ENCODE measurements at regions not wholly inside any gene's neighbourhood (a gene's known extent, or its start where the extent isn't known, plus 50 kb on each side); places are given as distances from the start of the nearest gene placed in this dataset.

GRCh38 chr1:232282498-232282897 is 347.4 kb downstream of the SIPA1L2 start:
- Histone ChIP-seq H3K79me2 (ENCODE audit: insufficient read depth, low read depth) (no peaks in the 10 kb centered on the region), H3K27ac (no peak overlapping the region), H3K9ac (no peak overlapping the region), H3K27me3 (ENCODE audit: insufficient read depth, low read depth) (no peaks in the 10 kb centered on the region), H3K4me3 (IDR thresholded peaks at IDR 0.05; ENCODE audit: insufficient read depth, low read depth, low read length) (no peak overlapping the region), H4K20me1 (ENCODE audit: insufficient read depth) (no peaks in the 10 kb centered on the region), H3K4me2 (no peak overlapping the region), H3K4me1 (ENCODE audit: low read depth, poor library complexity, severe bottlenecking) (no peaks in the 10 kb centered on the region), H2AFZ (ENCODE audit: low read depth) (no peak overlapping the region), H3K36me3 (ENCODE audit: insufficient read depth) (no peaks in the 10 kb centered on the region)
- no peak for TF ChIP-seq CTCF (conservative IDR thresholded peaks at IDR 0.05; ENCODE audit: low read depth, low read length)

- Histone ChIP-seq H3K27me3 (ENCODE audit: insufficient read depth, low read depth) (no peaks in the 10 kb centered on the region), H3K4me1 (ENCODE audit: low read depth, poor library complexity, severe bottlenecking) (no peaks in the 10 kb centered on the region), H3K4me3 (IDR thresholded peaks at IDR 0.05; ENCODE audit: insufficient read depth, low read depth, low read length) (no peak overlapping the region), H3K4me2 (no peak overlapping the region), H3K27ac (no peak overlapping the region), H3K79me2 (ENCODE audit: insufficient read depth, low read depth) (no peaks in the 10 kb centered on the region), H3K36me3 (ENCODE audit: insufficient read depth) (no peaks in the 10 kb centered on the region), H4K20me1 (ENCODE audit: insufficient read depth) (no peaks in the 10 kb centered on the region), H3K9ac (no peak overlapping the region), H2AFZ (ENCODE audit: low read depth) (no peak overlapping the region)
- TF ChIP-seq CTCF (conservative IDR thresholded peaks at IDR 0.05; ENCODE audit: low read depth, low read length): no peak
Observed at GRCh38 chr1:232280910-232281309, 349.0 kb downstream of the SIPA1L2 start.

- no peaks in the 10 kb centered on the region for H3K27me3 ChIP-seq (ENCODE audit: insufficient read depth, low read depth)
- no peaks in the 10 kb centered on the region for H3K79me2 ChIP-seq (ENCODE audit: insufficient read depth, low read depth)
- no peak overlapping the region for H3K4me3 ChIP-seq (IDR thresholded peaks at IDR 0.05; ENCODE audit: insufficient read depth, low read depth, low read length)
- no peak overlapping the region for H2AFZ ChIP-seq (ENCODE audit: low read depth)
- no peak for TF ChIP-seq CTCF (conservative IDR thresholded peaks at IDR 0.05; ENCODE audit: low read depth, low read length)
- H3K36me3 ChIP-seq (ENCODE audit: insufficient read depth): no peaks in the 10 kb centered on the region
- no peak overlapping the region for H3K9ac ChIP-seq
- no peaks in the 10 kb centered on the region for H3K4me1 ChIP-seq (ENCODE audit: low read depth, poor library complexity, severe bottlenecking)
- no peaks in the 10 kb centered on the region for H4K20me1 ChIP-seq (ENCODE audit: insufficient read depth)
- H3K27ac ChIP-seq: no peak overlapping the region
- H3K4me2 ChIP-seq: no peak overlapping the region
Observed at GRCh38 chr1:232279909-232280400, 350.0 kb downstream of the SIPA1L2 start.

GRCh38 chr1:232278925-232279324 is 351.0 kb downstream of the SIPA1L2 start:
- Histone ChIP-seq H4K20me1 (ENCODE audit: insufficient read depth) (no peaks in the 10 kb centered on the region), H3K4me3 (IDR thresholded peaks at IDR 0.05; ENCODE audit: insufficient read depth, low read depth, low read length) (no peak overlapping the region), H3K79me2 (ENCODE audit: insufficient read depth, low read depth) (no peaks in the 10 kb centered on the region), H2AFZ (ENCODE audit: low read depth) (no peak overlapping the region), H3K27ac (no peak overlapping the region), H3K36me3 (ENCODE audit: insufficient read depth) (no peaks in the 10 kb centered on the region), H3K4me2 (no peak overlapping the region), H3K4me1 (ENCODE audit: low read depth, poor library complexity, severe bottlenecking) (no peaks in the 10 kb centered on the region), H3K9ac (no peak overlapping the region), H3K27me3 (ENCODE audit: insufficient read depth, low read depth) (no peaks in the 10 kb centered on the region)
- no peak for TF ChIP-seq CTCF (conservative IDR thresholded peaks at IDR 0.05; ENCODE audit: low read depth, low read length)
